ENCODE measurements at regions not wholly inside any gene's neighbourhood (a gene's known extent, or its start where the extent isn't known, plus 50 kb on each side); places are given as distances from the start of the nearest gene placed in this dataset.
"Not testable (repeated sequence)": the region's sequence is repeated elsewhere in the genome, so short reads cannot be mapped to it uniquely, and the experiment has no call there.

DNA sequence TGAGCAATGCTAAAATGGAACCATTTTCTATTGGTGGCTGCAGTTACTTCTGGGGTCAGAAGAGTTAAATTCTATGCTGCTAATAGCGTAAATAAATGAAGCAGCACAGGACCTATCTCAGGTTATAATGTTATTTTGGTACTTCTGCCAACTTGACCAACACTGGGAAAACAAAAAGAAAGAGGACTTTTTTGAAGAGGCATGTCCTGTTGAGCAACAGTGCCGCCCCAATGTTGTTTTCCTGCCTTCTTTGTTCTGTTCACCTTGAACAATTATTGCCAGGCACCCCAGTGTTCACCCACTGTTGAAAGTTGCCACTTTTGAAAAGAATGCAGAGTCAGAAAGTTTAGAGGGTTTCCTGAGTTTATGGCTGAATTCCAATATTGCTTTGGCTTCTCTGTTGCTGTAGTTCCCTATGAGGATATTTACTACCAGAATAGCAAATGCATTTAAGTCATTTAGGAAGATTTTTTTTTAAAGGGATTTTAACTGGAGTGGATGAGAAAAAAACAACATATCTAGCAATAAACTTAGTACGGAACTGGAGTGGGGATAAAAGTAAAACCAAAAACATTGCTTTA is 679.0 kb upstream of the DPPA4 start:
- no peak for DNase-seq

DNA sequence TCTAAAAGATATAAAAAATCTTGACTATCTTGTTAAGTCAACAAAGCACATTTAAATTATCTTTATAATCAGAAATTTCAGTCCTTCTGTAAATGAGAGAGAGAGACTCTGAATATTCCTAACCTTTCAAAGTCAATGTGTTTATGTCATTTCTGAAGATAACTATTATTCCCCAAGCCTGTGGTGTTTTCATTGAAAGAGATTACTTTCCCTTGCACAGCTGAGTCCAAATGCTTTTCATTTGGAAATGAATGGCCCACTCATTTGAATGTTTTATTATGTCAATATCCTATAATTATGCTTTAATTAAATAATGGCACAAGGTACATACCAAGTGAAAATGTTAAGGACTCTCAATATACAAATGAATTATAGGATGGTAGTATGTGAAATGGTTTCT is 680.0 kb upstream of the DPPA4 start:
- no peak for DNase-seq

DNA sequence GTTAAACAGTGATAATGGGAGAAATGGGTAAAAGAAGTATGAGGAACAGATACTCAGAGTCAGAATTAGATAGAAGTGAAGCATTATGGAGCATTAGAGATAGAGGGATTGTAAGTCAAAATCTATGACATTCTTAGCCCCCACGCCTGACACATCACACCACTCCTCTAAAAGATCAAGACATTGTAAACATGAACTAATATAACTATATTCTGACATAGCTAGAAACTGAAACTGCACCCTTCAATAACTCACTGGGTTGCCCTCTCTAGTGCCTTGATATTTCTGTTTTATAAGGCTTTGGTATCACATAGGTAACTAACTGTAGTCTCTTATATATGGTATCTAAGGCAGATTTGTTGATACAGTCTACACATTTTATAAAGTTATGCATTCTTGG is 684.3 kb upstream of the DPPA4 start:
- DNase-seq: no peak

DNA sequence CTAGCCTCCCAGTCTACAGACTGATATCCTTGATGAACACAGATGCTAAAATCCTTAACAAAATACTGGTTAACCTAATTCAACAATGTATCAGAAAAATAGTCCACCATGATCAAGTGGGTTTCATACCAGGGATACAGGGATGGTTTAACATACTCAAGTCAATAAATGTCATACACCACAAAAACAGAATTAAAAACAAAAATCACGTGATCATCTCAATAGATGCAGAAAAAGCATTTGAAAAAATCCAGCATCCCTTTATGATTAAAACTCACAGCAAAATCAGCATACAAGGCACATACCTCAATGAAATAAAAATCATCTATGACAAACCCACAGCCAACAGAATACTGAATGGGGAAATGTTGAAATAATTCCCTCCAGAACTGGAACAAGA is 685.7 kb upstream of the DPPA4 start:
- not testable (repeated sequence) for DNase-seq

DNA sequence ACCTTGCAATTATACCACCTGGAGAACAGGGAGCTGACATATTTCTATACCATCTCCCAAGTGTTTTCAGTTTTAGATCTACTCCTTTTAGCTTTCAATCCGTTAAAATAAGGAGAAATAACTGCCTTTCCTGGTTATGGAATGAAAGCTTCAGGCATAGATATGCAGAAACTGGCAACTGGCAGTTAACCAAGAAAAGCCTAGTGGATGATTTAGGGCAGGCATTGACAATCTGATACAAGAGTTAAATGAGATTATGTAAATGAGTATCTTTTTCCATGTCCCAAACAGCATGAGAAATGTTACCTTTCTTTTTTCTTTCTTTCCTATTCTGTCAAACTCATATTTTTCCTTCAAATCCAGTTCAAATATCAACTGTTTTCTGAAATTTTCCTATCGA is 689.1 kb upstream of the DPPA4 start:
- no peak for DNase-seq

DNA sequence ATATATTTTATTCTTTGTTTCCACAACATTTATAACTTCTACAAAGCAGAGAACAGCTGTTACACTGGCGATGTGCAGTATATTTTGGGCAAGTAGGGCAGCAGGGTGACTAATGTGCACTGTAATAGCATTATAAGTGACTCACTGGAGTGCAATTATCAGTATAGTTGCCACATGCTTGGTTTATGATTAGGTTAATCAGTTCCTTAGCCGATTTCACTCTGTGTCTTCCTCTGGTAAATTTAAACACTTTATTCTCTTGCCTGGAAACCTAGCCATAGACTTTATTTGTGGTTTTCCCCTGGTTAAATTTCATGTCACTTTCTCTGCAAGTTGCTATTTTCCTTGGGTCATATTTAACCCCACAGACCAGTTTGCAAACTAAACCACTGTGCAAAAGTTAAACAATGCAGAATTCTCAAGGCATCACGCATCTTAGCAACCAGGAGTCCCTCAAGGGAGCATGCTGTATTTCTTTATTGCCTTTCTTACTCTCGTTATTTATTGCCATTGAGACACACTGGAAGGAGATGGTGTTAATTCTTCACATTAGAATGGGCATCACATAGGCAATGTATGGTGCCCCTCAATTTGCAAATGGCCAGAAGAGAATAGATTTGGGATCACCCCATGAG is 690.2 kb upstream of the DPPA4 start:
- DNase-seq: no peak

DNA sequence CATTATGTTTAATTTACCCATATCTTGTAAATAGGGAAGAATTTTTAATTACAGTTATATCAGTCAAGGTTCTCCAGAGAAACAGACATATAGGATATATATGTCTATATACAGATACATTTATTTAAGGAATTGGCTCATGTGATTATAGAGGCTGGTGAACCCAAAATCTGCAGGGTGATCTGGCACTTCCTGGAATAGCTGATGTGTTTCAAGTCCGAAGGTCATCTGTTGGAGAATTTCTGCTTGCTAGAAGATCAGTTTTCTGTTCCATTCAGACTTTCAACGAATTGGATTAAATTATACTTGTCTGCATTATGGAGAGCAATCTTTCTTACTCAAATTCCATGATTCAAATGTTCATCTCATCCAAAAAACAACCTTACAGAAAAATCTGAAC is 694.6 kb upstream of the DPPA4 start:
- DNase-seq: no peak

DNA sequence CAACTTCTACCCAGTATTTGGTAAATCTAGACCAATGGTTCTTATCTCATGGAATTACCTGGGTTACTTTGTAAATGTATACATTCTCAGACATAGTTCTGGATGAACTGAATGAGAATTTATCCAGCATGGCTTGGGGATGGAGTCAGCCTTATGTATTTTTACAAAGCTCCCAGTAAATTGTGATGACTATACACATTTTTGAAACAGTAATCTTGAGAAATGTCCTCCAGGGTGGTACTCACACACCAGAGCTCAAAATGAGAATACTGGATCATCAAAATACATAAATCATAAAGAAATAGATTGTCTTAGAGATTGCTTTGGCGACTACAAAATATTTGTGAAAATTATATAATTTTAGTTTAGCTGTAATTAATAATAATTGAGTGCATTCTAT is 722.1 kb upstream of the DPPA4 start:
- no peak for DNase-seq

DNA sequence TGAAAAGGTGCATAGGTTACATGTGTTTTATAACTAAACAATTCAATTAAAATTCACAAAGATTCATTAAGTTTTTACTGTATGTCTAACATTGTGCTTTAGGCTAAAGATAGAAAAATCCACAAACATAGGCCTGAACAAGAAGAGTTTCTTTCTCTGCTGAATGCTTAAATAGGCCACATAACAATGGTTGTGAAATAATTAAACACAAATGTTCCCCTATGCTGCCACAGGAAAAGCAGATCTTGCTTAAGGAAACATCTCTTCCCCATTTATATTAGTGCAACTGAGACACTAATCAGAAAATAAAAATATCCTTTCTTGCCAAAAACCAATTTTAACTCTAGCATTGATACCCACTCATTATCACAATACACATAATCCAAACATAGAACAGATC is 725.4 kb upstream of the DPPA4 start:
- no peak for DNase-seq

DNA sequence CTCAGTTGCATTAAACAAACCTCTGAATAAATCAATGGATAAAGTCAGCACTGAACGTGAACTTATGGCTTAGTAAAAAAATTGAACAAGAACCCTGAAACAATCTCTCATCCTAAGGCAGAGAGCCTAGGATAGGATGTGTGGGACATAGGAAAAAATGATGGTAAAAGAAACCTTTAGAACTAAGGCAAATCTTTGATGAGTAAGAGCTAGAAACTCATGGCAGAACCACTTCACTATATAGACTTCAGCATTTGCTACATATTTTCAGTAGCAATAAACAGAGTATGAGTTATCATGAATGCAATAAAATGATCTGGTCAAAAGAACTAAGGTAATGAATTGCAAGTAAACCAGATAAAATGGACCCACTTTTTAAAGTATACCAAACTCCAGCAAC is 725.8 kb upstream of the DPPA4 start:
- DNase-seq: no peak

DNA sequence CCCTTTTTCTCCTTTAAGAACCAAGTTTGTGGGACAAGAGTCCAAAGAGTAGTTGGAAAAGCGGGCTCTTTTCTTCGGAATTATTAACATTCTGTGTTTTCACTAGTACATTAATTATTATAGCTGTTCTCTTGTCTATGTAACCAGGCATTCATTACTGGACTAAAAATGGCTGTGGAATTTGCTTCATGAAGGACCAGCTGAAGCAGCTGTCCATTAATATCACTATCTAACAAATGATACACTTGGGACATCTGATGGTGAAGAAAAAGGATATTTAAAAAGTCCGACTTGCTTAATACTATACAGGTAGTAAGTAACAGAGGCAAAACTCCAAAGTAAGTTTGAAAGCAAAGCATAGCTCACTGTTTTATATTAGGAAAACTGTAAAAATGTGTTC is 728.9 kb upstream of the DPPA4 start:
- DNase-seq: no peak

DNA sequence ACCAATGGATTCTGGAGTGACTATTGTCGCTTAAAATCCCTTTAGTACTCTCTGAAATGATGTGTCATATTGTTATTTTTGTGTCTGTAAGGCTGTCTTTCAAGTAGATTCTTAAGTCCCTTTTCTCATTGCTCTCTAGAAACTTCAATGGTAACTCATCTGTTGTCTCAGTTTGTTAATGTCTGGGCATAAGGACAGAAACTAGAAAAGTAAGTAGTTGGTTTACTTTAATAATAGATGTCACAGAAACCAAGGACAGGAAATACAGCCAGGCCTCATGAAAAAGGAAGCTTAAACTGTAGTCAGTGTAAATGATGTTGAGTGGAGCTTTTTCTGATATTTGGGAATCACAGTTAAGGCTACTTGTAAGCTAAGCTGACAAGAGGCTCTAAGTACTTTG is 730.2 kb upstream of the DPPA4 start:
- no peak for DNase-seq

DNA sequence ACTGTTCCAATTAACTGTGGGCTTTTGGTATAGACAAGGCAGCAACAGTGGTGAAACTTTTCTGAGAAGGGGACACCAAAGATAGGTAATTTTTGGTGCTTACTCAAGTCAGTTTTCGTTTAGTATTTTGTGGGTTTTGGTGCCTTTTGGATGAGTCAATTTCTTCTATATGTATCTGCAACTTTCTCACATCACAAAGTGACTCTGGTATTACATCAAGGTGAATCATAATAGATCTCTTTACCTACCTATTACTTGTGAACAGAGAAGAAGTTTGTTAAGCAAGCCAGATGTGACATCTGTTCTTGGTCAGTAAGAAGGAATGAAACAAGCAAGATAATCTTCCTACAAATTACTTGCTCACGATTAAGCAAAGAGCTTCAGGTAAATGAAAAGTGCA is 732.4 kb upstream of the DPPA4 start:
- DNase-seq: no peak

DNA sequence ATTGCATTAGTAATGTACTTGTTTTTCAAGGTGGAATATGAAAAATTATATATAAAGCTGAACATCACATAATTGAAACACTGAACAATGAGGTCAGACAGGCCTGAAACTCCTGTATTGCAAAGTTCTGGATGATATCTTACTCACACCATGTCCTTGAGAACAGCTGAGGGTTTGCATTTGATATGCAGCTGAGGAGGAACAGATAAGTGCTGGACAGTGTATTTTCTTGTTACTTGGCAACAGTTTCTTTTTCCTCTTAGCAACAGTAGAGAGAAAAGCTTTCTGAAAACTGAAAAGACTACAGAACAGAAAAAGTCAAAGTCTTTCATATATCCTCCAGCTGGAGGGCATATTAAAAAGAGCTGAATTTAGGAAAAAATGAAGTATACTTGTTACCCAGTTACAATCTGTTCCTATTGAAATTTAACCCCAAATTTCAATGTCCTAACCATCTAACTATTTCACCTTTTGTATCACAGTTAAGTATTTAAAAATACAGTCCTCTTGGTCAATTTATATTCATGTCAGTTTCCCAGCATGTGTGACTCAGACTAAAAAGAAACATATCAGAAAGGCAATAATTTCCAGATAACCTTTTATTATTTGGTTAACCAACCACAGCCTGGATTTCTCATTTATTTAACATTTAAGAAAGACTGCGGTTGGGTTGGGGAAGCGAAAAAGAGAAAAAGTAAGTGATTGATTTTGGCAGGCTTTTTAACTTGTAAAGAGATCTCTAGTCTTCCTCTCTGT is 733.0 kb upstream of the DPPA4 start:
- no peak for DNase-seq

DNA sequence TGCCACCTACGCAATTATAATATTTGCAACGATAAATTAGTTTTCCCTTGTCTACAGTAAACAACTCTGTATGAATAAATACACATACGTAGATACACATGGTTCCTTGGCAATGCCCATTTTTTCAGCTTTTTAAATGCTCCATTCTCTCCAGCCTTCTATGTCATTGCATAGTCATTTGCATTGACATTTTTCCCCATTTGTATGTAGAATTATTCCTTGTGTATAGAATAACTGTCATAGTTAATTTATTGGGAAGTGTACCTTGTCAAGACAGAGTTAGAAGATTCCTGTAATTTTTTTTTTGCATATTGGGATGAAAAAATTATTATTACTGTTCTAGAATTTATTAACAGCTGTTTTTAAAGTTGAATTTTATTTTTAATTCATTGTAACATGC is 736.7 kb upstream of the DPPA4 start:
- DNase-seq: no peak

DNA sequence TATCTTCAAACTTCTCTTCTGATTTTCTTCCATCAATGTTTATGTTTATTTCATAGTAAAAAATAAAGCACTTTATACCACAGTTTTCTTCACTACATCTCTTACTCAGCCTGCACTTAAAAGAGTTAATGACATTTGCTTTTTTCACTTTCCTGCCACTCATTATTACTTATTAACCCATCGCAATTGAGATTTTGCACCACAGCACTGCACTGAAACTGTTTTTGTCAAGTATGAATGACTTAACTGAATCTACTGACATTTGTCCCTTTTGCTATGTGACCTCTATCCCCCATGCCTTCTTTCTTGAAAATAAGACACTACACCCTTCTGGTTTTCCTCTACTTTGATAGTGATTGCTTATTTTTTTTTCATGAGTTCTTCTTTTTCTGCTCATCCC is 739.7 kb upstream of the DPPA4 start:
- DNase-seq: no peak

DNA sequence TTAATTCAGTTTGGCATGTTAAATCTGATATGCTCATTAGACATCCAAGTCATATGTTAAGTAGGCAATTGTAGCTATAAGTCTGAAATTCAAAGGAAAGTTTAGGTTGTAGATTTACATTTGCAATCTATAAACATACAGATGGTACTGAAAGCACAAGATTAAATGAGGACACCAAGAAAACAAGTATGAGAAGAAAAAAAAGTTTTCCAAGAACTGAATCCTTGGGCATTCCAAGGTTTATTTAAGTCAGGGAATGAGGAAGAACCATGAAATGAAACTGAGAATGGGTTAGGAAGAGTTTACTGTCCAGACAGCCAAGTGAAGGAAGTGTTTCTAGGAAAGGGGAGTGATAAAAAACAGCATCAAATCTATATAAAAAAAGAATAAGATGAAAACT is 756.1 kb upstream of the DPPA4 start:
- DNase-seq: no peak

DNA sequence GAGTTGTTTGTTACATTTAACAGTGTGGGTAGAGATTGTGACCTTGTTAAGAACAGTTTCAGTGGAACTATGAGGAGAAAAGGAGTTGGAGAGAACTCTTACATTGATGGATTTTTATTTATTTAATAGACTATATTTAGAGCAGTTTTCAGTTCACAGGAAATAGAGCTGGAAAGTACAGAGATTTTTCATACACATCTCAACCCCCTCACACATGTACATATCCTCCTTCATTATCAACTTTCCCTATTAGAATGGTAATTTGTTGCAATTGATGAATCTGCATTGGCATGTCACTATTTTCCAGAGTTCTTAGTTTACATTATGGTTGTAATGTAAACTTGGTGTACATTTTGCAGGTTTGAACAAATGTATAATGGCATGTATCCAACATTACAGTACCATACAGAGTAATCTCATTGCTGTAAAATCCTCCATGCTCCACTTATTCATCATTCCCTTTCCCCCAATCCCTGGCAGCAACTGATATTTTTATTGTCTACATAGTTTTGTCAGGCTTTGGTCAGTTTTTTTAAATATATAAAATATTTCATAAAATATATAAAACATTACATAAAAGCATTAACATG is 756.6 kb upstream of the DPPA4 start:
- no peak for DNase-seq

DNA sequence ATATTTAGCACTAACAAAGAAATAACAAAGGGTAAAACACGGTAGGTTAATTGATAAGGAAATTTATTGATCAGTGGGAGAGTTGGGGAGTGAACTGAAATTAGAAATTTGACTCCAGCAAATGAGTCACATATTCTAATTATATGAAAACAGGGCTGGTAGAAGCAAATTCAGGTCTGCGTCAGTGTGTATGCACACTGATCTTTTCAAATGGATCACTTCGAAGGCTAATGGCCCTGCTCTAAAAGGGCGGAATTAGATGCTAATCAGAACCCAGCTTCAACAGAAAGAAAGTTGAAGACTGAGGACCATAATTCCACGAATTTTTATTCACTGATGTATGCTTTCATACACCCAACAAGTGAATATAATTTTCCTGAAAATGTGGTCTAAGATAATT is 762.4 kb upstream of the DPPA4 start:
- DNase-seq: no peak

DNA sequence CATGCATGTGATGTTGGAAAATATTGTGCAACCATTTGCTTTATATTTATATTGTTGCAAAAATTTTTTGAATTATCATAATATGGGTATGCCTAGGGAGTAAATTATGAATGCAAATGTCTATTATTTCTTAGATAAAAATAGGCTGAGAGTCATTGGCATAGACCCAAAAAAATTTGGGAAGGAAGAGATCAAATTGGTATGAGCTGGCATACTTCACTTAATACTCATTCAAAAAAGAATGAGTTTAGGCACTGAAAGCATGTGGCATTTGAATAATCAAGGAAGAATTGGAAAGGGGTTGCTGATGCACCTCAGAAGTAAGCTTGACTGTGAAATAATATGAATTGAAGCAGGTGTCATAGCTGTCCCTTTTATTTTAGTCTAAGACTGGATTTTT is 764.0 kb upstream of the DPPA4 start:
- DNase-seq: no peak

DNA sequence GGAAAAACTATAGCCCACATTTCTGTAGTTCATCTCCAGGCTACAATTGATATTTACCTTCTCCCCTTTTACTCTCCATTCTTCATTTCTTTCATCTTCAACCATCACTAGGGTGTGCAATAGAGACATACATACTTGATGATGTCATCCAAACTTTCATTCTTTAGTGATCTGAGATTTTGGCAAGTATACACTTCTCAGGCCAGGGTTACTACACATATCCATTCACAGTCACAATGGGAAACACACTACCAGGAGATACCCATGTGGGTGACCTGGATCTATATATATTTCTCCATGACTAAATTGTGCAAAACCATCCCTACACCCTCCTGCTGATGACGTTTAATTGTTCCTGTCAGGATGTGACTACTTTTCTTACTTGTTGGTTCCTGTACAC is 769.5 kb upstream of the DPPA4 start:
- no peak for DNase-seq

DNA sequence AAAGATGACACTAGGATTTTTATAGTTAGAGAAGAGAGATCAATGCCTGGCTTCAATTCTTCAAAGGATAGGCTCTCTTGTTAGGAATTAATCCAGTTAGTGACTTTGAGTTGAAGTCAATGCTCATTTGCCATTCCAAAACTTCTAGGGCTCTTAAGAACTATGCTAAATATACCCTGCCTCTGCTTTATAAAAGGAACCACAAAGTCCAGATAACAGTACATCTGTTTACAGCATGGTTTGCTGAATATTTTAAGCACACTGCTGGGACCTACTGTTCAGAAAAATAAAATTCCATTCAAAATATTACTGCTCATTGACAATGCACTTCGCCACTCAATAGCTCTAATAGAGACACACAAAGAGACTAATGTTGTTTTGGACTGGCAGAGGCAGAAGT is 786.6 kb upstream of the DPPA4 start:
- no peak for DNase-seq

DNA sequence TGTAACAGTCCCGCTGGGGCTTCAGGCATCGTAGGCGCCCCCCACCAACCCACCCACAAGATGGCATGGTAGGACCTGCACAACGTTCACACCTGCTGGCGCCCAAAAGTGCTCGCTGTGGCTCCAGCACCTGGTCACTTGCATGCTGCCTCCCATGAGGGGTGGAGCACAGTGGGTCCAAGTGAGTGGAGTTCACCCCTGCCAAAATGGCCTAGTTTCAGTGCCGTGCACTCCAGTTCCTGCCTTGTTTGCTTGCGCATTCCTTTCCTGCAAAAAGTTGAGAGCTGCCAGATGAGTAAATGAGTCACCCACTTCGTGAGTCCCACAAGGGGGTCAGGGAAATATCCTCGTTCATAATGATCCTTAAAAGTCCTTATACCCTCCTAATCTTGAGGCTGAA is 788.7 kb upstream of the DPPA4 start:
- DNase-seq: no peak

DNA sequence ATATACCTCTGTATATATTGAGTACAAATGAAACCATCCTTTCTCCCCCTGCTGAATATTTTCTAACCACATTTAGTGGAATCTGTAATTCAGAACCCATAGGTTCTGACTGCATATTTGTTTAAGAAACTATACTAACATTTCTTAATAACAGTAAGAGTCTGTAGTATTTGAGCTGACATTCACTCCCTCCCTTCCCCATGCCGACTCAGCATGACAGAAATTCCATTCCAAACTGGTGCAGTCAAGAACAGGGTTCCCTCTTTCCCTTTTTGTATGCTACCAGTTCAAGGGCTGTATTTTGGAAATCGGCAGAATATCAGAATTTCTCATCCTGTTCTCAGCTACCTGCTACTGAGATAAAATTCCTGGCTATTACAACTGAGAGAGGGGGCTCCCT is 796.6 kb upstream of the DPPA4 start:
- no peak for DNase-seq
